GM18507 (cell line): ENCODE measurements at regions not wholly inside any gene's neighbourhood (a gene's known extent, or its start where the extent isn't known, plus 50 kb on each side); places are given as distances from the start of the nearest gene placed in this dataset.

Experiments used
- DNase-seq: peaks from one replicate; pipeline ENCODE4 v3.0.0; 2011; ENCODE audit warnings: low read depth; ENCODE audit not compliant: insufficient read length; ENCODE audit errors: extremely low spot score
- FAIRE-seq: peaks from 2 replicates; lab custom pipeline; 2011; peaks lifted over from hg19 to GRCh38; lab: Jason Lieb, UNC

DNA sequence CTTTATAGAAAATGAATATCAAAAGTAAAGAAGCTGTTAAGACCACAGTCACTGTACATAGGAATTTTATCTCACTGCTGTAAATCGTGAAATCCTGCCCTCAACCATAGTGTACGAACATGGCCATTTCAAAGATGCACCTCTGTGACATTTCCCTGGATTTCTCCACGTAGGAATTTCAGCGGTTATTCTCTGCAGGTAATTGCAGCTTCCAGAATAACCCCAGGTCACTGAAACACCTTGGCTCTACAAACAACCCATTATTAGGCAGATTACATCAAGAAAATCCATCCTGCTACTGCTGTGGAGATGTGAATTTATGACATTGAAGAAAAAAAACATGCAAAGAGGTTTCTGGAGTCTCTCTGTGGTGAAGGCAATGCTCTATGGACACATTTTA, 196.2 kb upstream of the USP25 start:
- FAIRE-seq = no peak
- DNase-seq = no peak

DNA sequence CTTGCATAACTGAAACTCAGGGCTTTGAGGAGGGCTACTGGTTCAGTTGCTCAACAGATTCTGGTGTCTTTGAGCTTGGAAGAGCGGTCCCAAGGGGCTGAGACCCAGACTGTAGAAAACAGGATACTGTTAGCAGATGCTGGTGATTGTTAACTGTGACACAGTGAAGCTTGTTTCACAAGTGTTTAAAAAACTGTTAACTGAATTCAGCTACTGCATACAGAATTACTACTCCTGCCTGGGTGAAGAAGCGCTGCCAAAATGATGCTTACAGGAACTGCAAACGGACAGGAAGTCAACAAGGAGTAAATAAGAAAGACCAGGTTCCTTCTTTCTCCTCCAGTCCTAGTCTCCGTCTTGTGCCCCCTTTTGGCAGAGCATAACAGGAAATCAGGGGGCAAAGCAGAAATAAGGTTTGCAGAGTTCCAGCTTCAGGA, 195.3 kb upstream of the USP25 start:
- DNase-seq (no peak), FAIRE-seq (no peak)

DNA sequence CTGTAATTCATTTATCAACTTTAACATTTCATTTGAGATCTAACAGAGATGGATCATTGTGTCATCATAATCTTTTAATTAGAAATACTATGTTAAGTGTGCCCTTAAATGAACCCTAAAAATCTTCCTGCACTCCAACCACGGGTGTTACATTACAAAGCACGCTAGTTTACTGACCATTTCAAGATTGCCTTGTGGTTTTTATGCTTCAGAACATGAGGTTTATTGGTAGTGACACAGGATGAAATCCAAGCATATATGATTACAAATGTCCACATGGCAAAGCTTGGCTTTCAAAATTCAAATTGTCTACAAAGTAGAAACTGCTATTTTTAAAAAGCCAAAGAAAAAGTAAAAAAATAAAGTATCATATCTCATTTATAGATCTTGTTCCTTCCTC, 190.4 kb upstream of the USP25 start:
- FAIRE-seq = no peak
- DNase-seq = no peak

DNA sequence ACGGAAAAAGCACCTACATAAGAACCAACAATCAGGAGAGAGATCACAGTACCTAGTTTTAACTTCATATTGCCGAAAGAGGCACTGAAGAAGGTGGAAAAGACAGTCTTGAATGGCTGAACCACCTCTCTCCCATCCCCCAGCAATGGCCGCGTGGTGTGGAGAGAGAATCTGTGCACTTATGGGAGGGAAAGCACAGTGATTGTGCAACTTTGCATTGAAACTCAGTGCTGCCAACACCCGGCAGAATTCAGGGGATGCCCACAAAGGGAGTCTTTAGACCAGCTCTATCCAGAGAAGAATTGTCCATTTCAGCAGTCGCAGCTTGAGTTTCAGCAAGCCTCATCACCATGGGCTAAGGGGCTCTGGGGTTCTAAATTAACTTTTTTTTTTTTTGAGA, 186.3 kb upstream of the USP25 start:
- no peak for FAIRE-seq

DNA sequence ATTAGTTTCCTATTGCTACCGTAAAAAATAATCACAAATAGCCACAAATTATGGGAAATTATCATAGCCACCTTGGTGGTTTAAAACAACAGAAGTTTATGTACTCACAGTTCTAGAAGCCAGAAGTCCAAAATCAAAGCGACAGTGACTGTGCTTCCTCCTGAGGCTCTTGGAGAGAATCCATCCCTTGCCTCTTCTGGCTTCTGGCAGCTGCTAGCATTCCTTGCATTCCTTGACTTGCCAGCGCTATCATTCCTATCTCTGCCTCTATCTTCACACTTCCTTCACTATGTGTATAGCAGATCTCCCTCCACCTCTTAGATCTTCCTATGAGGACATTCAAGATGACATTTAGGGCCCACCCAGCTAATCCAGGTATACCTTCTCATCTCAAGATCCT, 180.1 kb upstream of the USP25 start:
- no peak for DNase-seq
- FAIRE-seq = no peak

More for the DNA sequence above, 186.3 kb upstream of the USP25 start:
- DNase-seq = no peak

DNA sequence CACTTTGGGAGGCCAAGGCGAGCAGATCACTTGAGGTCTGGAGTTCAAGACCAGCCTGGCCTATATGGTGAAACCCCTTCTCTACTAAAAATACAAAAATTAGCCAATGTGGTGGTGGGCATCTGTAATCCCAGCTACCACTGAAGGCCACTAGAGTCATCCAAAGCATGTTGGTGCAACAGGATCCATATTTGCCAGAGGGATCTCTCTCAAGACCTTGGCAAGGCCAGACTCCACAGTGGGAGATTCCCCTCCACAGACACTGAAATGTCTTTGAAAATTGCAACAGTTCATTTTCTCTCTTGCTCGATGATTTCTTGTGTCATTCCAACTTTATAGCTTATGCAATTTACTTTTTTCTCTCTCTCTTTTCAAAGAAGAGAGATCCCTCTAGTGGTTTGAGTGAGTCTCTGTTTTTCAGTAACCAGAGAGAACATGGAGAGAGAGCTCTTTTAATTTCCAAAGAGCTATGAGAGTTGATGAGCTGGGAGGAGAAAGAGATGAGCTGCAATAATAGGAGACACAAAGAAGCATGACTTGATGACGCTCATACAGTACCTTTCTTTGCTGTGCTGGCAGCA, 176.8 kb upstream of the USP25 start:
- DNase-seq = no peak
- no peak for FAIRE-seq

DNA sequence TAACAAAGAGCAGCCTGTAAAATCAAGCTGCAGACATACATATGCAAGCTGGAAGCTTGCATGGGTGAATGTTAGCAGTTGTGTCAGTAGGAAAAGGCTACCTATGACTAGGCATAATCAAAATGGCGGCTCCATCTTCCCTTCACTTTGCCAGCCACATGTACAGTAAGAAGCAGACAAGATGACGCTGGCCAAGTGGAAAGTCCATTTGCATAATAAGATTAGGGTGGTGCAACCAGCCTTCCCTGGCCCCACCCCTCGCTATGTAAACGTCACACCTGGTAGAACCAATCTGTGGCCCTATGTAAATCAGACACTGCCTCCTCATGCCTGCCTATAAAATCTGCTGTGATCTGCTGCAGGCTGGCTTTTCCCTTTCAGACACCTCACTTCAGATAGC, 171.9 kb upstream of the USP25 start:
- FAIRE-seq = no peak
- no peak for DNase-seq

DNA sequence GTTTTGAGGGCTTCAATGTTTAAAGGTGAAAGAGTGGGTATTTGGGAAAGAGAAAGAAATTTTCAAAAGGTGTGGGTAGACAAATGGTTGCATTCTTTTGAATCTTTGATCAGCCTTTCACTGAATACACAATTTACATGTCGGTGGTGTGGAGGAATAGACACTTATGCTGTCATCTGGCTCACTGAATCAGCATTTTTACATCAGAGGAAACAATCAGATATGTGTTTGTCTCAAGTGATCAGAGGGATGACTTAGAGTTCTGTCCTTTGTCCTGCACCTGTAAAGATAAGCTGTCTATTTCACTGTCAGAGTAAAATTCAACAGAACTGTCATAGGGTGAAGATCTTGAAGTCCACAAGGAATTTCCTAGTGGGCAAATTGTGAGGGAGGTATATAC, 170.9 kb upstream of the USP25 start:
- no peak for FAIRE-seq
- no peak for DNase-seq

DNA sequence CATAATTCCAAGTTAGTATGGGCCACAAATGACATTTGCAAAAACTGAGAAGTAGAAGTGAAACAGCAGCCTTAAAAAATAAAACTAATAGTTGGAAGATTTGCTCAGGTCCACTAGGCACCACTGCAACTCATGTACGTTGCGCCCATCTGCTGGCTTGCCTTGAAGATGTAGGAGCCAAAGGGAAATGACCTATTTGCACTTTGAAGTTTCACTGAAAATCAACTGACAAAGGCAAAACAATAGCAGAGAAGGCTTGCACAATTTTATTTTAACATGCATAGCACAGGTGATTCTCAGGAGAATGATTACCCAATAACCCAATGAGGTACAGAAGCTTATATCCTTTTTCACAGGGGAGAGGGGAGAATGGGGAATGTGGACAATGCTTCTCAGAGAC, 170.1 kb upstream of the USP25 start:
- DNase-seq = no peak
- no peak for FAIRE-seq

DNA sequence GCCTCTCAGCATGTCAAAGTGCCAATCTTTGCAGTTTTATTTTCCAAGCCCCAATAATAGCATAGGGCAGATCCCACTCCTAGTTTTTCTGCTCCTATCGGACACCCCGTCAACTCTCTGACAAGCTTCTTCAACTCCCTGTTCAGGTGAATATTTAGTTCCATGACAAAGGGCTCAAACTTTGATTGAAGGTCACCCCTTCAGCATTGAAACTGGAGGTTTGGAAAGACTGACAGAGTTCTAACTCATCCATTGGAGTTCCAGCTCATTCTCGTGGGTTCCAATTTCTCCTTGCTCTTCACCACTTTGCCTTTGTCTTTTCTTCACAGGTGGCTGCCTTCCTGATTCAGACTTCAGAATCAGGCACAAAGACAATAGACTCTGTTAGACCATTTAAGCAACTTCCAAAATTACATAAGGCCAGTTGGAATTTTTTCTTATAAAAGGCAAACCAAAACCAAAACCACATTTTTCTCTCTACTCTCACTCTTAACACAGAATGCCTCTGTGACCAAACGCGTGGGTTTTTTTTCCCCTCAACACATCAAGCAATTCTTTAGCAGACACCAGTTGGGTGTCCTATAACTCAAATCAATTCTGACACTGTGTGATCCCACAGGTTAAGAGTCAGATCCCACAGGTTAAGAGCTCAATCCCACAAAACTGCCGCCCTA, 169.3 kb upstream of the USP25 start:
- DNase-seq (no peak), FAIRE-seq (no peak)

DNA sequence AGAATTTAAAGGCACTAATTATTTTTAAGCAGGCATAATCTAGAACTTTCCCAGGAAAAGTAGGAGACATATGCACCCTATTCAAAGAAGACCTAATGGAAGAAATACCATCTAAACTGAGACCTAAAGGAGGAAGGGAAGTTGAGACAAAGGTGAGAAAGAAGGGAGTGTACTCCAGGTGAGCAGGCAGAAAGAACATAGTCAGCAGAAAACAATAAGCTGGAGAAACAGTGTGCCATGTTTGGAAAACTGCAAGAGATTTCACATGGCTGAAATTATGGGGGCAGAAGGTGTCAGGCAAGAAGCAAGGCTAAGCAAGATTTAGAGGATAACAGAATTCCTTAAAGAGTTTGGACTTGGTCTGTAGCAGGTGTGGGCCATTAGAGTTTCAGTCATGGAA, 167.0 kb upstream of the USP25 start:
- FAIRE-seq (no peak), DNase-seq (no peak)

DNA sequence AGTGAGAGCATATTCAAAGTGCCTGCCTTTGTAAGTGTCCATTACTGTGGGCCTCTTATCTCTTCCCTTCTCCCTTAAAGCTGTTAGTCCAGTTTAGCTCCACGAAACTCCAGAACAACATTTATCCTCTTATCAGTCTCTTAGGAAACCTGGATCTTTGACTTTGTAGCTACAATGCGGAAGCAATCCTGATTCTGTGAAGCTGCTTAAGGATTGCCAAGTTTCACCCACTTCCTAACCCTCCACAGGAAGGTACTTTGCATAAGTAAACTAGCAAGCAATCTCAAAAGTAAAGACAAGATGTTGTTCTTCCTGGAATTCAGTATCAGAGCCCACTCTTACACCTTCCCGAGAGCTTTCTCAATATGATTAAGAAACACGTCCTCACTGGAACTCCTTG, 164.9 kb upstream of the USP25 start:
- no peak for DNase-seq
- no peak for FAIRE-seq

DNA sequence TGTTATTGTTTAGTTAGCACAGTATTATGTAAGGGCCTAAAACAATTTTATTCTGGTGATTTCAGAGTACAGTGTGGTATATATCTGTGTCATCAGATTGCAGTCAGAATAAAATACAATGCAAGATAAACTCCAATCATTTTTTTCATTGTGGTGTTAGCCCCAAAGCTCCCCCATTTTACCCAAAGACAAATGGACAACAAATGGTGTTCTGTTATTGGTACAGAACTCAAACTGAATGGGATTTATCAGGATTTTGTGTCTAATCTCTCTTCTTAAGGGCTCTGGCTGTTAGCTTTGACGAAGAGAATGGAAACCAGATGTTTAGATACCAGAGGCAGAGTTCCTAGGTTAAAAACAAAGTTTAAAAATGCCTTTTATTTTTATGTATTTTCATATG, 163.1 kb upstream of the USP25 start:
- FAIRE-seq = no peak
- DNase-seq = no peak

DNA sequence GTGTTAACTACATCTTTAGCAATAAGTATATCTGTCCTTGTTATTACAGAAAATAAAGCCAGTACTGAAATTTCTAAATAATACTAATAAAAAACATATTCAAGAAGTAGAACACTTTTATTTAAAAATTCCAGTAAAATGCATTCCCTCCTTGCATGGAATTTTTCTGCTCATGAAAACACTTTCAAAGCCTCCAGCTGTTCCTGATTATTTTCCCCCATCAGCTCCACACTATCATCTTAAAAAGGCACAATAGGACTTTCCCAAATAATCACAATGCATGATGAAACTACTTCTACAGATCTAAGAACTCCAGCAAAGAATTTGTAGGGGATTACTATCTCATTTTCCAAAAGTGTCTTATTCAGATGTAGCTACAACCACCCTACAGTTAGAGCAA, 162.6 kb upstream of the USP25 start:
- FAIRE-seq (no peak), DNase-seq (no peak)

DNA sequence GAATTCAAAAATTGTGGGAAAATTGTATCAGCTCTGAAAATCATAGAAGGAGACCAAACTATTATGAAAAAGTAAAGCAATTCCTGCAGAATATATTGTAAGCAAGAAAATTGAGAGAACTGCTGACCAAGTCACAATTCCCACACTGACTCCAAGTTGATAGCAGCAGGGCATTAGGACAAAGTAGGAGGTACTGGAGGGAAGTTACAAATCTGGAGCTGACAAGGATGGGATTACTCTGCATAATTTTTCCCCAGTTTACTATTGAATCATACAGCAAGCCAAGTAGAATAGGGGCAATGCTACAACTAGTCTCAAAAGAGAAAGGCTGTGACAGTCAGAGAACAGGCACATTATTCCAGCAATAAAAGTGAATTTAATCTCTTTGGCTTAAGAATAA, 161.3 kb upstream of the USP25 start:
- no peak for DNase-seq
- no peak for FAIRE-seq

DNA sequence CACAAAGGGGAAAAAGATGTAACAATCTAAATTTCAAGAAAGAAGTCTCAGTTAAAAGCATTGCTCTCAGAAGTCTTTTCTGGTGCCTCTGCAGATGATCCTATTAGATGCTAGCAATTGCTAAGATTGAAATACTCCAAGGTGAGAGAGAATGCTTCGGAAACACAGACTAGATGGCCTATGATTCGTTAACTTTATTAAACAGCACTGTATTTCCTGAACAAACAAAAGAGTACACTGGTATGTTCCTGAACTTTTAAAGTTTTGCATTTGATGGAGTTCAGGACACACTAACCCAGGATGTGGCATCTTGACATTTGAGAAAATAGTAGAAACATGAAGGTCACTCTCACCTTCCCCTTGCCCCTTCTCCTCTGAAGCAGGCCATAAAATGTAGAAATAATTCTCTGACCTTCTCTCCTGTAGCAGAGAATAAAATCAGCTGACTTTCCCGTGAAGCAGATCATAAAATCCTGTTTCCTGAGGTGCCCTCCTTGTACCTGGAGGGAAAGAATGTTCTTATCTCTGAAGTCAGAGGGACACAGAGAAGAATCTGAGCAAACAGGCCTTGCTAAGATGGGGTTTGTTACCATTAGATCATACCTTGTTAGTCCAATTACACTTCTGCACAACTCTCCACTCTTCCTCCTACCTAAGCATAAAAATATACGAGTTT, 142.9 kb upstream of the USP25 start:
- DNase-seq (no peak), FAIRE-seq (no peak)

DNA sequence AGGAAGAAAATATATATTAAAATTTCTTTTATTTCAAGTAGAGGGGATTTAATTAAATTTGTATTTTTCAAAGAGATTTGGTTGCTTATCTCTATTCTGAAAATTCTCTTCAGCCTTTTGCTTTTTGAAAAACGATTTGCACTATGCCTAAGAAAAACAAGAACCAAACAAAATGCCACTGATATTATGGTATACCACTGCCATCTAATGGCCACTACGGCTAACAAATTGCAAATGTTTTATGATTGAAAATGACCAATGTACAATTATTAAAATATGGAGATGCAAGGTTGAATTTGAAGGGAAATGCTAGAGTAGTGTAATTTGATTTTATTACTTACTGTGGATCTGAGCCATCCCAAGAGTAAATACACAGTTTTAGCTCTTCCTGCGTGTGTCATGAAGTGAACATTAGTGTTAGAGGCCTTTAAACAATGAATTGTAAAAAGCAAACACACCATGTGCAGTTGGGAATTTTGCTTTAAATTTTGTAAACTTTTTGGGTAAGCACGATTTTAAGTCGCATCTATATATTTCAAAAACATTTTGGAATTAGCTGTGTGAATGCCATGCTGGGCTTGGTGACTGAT, 137.4 kb upstream of the USP25 start:
- peak; percentile 5 for DNase-seq
- FAIRE-seq = no peak

DNA sequence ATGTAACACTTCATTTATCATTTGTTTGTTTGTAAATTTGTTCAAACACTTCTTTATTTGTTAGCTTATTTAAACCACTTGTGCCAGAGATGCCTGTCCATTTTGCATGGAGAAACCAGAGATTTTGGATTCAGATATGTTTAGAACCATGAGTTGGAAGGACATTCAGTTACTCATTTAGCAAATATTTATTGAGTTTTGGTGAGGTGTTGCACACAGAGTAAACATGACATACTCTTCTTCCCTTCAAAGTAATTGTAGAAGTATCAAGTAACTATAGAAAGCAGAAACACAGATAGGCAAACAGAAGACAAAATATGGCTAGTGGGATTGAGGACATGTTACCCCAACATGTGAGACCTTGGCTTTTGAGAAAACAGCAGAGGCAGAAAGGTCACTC, 136.8 kb upstream of the USP25 start:
- no peak for FAIRE-seq

DNA sequence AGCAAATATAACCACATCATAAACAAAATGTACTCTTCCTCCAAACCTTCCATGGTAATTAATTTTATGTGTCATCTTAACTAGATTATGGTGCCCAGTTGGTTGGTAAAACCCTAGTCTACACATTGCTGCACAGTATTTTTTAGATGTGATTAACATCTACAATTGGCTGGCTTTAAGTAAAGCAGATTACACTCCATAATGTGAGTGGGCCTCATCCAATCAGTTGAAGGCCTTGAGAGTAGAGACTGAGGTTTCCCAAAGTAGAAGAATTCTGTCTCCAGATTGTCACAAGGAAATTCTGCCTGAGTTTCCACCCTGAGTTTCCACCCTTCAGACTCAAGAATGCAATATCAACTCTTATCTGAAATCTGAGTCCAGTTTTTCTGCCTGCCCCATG, 128.4 kb upstream of the USP25 start:
- FAIRE-seq (no peak), DNase-seq (no peak)

More for the DNA sequence above, 136.8 kb upstream of the USP25 start:
- no peak for DNase-seq

DNA sequence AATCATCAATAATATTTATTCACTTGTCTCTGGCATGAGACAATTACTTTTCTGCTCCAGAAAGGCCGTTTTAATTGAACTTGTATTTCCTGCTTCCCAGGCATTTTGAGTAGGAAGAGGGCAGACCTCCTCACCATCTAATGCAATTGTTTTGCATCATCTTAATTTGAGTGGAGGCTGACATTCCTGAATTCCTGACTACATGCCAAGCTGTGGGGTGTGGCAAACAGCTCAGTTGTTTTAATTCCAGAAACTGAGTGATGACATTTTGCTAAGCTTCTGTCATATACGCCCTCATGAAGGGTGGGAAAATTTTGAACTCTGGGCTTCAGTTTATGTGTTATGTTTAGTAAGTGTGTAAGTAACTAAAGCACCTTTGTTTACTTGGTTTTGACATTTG, 125.4 kb upstream of the USP25 start:
- no peak for DNase-seq
- FAIRE-seq = no peak

DNA sequence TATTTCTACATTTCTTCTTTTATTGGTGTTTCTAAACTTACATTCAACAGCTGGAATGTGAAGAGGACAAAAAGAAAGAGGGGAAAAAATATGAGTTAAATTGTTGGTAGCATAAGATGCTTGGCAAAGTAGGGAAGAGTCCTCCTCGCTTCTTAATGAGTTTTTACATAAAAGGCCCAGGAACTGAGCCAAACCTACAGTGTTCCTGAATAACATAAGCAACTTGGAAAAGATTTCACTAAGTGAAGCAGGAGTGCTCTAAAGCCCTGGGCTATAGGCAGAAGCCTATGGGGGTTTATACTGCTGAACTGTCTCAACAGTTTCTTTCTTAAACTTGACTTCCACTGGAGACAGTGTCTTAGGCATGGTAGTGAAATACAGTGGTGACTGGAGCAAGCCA, 115.0 kb upstream of the USP25 start:
- DNase-seq (no peak), FAIRE-seq (no peak)
